A673 (cell line): ENCODE measurements at regions not wholly inside any gene's neighbourhood (a gene's known extent, or its start where the extent isn't known, plus 50 kb on each side); places are given as distances from the start of the nearest gene placed in this dataset.

Source experiments
- BruUV-seq: library from RNA; stranded (reverse); fragments of 400-500 nt; replicated peaks from 2 replicates; lab custom pipeline; 2021; lab: Mats Ljungman, UMichigan
- CTCF ChIA-PET: fragments of 300-600 bp; sonication (Branson Sonifier 250); formaldehyde crosslinking; loops from one replicate; lab custom pipeline; 2022; ENCODE audit warnings: antibody characterized with exemption; lab: Charles Lee
- POLR2A ChIA-PET: fragments of 300-600 bp; sonication (Branson Sonifier 250); formaldehyde crosslinking; loops from one replicate; lab custom pipeline; 2022; ENCODE audit warnings: antibody characterized with exemption; ENCODE audit not compliant: low non-redundant PET; lab: Charles Lee
- DNase-seq: peaks from one replicate; pipeline ENCODE4 v3.0.0-alpha.2; 2015; ENCODE audit warnings: low spot score
- H3K27ac ChIP-seq: fragments of 200-600 bp; sonication (generic); 2 replicates; pipeline ENCODE4 v1.5.1; 2016; ENCODE audit warnings: mixed run types, low read depth, mild to moderate bottlenecking, mixed read lengths, antibody characterized with exemption, low read length; ENCODE audit not compliant: poor library complexity, severe bottlenecking
- H3K27me3 ChIP-seq: fragments of 200-600 bp; sonication (generic); replicated peaks from 2 replicates; pipeline ENCODE4 v1.6.1; 2017; ENCODE audit warnings: mixed run types, low read depth, mild to moderate bottlenecking, mixed read lengths, antibody characterized with exemption, low read length; ENCODE audit not compliant: insufficient read depth, poor library complexity
- H3K36me3 ChIP-seq: fragments of 200-600 bp; sonication (generic); 2 replicates; pipeline ENCODE4 v1.6.1; 2016; ENCODE audit warnings: mixed run types, mild to moderate bottlenecking, mixed read lengths, antibody characterized with exemption, low read length; ENCODE audit not compliant: insufficient read depth, poor library complexity, severe bottlenecking
- H3K4me1 ChIP-seq: fragments of 200-600 bp; sonication (generic); 2 replicates; pipeline ENCODE4 v1.6.1; 2017; ENCODE audit warnings: mixed run types, mild to moderate bottlenecking, mixed read lengths, antibody characterized with exemption, low read length; ENCODE audit not compliant: insufficient read depth, poor library complexity, severe bottlenecking
- H3K4me3 ChIP-seq: fragments of 200-600 bp; sonication (generic); 2 replicates; pipeline ENCODE4 v1.5.1; 2016; ENCODE audit warnings: low read depth, mixed run types, mild to moderate bottlenecking, mixed read lengths, low read length; ENCODE audit not compliant: poor library complexity, severe bottlenecking
- H3K9me3 ChIP-seq: fragments of 200-600 bp; sonication (generic); 2 replicates; pipeline ENCODE4 v1.6.1; 2016; ENCODE audit warnings: mixed run types, low read depth, mild to moderate bottlenecking, mixed read lengths, antibody characterized with exemption, low read length; ENCODE audit not compliant: poor library complexity, severe bottlenecking
- CTCF ChIP-seq: fragments of 300-800, 200-600 bp; sonication (generic); conservative IDR thresholded peaks from 2 replicates; pipeline ENCODE4 v1.5.1; 2017; ENCODE audit warnings: low read depth, mild to moderate bottlenecking, antibody characterized with exemption, low read length, moderate library complexity, mixed read lengths
- EZH2 ChIP-seq: fragments of 200-600 bp; sonication (generic); IDR thresholded peaks from 2 replicates; pipeline ENCODE4 v1.6.1; 2017; ENCODE audit warnings: borderline replicate concordance, low read depth, mild to moderate bottlenecking, mixed read lengths, antibody characterized with exemption, low read length; ENCODE audit not compliant: poor library complexity, severe bottlenecking
- intact Hi-C: fragments of 100-400 bp; cut with micrococcal nuclease; formaldehyde crosslinking; loops from one replicate; pipeline ENCODE4 v1.10.0; 2022; ENCODE audit not compliant: unreplicated experiment

GRCh38 chr6:113488061-113488460 lies 369.1 kb upstream of the MARCKS start:
- POLR2A ChIA-PET, result no interaction called here
- peak; percentile 32; the same call in 1 of the 2 replicates for TF ChIP-seq CTCF
- TF ChIP-seq EZH2, result no peak
- Histone ChIP-seq H3K9me3 (no peaks in the 10 kb centered on the region), H3K36me3 (no peaks in the 10 kb centered on the region), H3K27ac (no peak overlapping the region), H3K4me1 (no peaks in the 10 kb centered on the region), H3K27me3 (no peaks in the 10 kb centered on the region), H3K4me3 (no peak overlapping the region)
- intact Hi-C loops, result no loop called here
- no TSS peak for BruUV-seq
- CTCF ChIA-PET, result no interaction called here
- no peak for DNase-seq

- no peaks in the 10 kb centered on the region for H3K9me3 ChIP-seq
- H3K27ac ChIP-seq, result no peak overlapping the region
- no peak for DNase-seq
- TF ChIP-seq EZH2 (no peak), CTCF (peak; percentile 46; the same call in 1 of the 2 replicates)
- ChIA-PET CTCF (no interaction called here), POLR2A (no interaction called here)
- H3K36me3 ChIP-seq, result no peaks in the 10 kb centered on the region
- no peaks in the 10 kb centered on the region for H3K27me3 ChIP-seq
- intact Hi-C loops, result no loop called here
- no peaks in the 10 kb centered on the region for H3K4me1 ChIP-seq
- H3K4me3 ChIP-seq, result no peak overlapping the region
- BruUV-seq, result no TSS peak
Measured at GRCh38 chr6:113488812-113489685, 368.1 kb upstream of the MARCKS start.

GRCh38 chr6:113489952-113490746 lies 367.0 kb upstream of the MARCKS start:
- CTCF ChIA-PET, result no interaction called here

More at GRCh38 chr6:113489952-113490746, 367.0 kb upstream of the MARCKS start:
- no TSS peak for BruUV-seq
- TF ChIP-seq EZH2 (no peak), CTCF (no peak)
- Histone ChIP-seq H3K27ac (no peak overlapping the region), H3K36me3 (no peaks in the 10 kb centered on the region), H3K4me1 (peaks cover 6% of the 10 kb centered on the region), H3K27me3 (no peaks in the 10 kb centered on the region), H3K4me3 (no peak overlapping the region), H3K9me3 (no peaks in the 10 kb centered on the region)
- intact Hi-C loops, result loop anchor here (10.0 kb wide), 1 partner anchor 705 kb away; no protein-coding TSS in a partner anchor
- POLR2A ChIA-PET, result no interaction called here
- DNase-seq, result no peak
